ENCODE measurements at regions not wholly inside any gene's neighbourhood (a gene's known extent, or its start where the extent isn't known, plus 50 kb on each side); places are given as distances from the start of the nearest gene placed in this dataset.

GRCh38 chr4:114115526-114115925 lies 136.1 kb upstream of the ARSJ start:
- ChIA-PET CTCF (no interaction called here), POLR2A (no interaction called here)
- H3K27me3 Mint-ChIP-seq (ENCODE audit: low read depth): no peaks in the 10 kb centered on the region
- H3K27ac Mint-ChIP-seq: no peak overlapping the region
- H3K4me1 Mint-ChIP-seq: no peaks in the 10 kb centered on the region
- no peak overlapping the region for H3K4me3 Mint-ChIP-seq
- TF ChIP-seq CBFB (CRISPR knock-in tag; IDR thresholded peaks at IDR 0.05; ENCODE audit: low read depth) (no peak), ZNF396 (CRISPR knock-in tag; IDR thresholded peaks at IDR 0.05; ENCODE audit: borderline replicate concordance) (no peak), FOXJ3 (CRISPR knock-in tag; IDR thresholded peaks at IDR 0.05; ENCODE audit: borderline replicate concordance) (no peak)
- TF ChIP-seq, protein P1, sequence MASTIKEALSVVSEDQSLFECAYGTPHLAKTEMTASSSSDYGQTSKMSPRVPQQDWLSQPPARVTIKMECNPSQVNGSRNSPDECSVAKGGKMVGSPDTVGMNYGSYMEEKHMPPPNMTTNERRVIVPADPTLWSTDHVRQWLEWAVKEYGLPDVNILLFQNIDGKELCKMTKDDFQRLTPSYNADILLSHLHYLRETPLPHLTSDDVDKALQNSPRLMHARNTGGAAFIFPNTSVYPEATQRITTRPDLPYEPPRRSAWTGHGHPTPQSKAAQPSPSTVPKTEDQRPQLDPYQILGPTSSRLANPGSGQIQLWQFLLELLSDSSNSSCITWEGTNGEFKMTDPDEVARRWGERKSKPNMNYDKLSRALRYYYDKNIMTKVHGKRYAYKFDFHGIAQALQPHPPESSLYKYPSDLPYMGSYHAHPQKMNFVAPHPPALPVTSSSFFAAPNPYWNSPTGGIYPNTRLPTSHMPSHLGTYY (CRISPR knock-in tag; IDR thresholded peaks at IDR 0.05): no peak
- TF ChIP-seq, protein P2, sequence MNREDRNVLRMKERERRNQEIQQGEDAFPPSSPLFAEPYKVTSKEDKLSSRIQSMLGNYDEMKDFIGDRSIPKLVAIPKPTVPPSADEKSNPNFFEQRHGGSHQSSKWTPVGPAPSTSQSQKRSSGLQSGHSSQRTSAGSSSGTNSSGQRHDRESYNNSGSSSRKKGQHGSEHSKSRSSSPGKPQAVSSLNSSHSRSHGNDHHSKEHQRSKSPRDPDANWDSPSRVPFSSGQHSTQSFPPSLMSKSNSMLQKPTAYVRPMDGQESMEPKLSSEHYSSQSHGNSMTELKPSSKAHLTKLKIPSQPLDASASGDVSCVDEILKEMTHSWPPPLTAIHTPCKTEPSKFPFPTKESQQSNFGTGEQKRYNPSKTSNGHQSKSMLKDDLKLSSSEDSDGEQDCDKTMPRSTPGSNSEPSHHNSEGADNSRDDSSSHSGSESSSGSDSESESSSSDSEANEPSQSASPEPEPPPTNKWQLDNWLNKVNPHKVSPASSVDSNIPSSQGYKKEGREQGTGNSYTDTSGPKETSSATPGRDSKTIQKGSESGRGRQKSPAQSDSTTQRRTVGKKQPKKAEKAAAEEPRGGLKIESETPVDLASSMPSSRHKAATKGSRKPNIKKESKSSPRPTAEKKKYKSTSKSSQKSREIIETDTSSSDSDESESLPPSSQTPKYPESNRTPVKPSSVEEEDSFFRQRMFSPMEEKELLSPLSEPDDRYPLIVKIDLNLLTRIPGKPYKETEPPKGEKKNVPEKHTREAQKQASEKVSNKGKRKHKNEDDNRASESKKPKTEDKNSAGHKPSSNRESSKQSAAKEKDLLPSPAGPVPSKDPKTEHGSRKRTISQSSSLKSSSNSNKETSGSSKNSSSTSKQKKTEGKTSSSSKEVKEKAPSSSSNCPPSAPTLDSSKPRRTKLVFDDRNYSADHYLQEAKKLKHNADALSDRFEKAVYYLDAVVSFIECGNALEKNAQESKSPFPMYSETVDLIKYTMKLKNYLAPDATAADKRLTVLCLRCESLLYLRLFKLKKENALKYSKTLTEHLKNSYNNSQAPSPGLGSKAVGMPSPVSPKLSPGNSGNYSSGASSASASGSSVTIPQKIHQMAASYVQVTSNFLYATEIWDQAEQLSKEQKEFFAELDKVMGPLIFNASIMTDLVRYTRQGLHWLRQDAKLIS (CRISPR knock-in tag; IDR thresholded peaks at IDR 0.05; ENCODE audit: borderline replicate concordance): no peak
- H3K36me3 Mint-ChIP-seq: no peaks in the 10 kb centered on the region
- no peak for DNase-seq (ENCODE audit: low spot score)
- no peak for ATAC-seq
- H3K9me3 Mint-ChIP-seq: no peaks in the 10 kb centered on the region

DNA sequence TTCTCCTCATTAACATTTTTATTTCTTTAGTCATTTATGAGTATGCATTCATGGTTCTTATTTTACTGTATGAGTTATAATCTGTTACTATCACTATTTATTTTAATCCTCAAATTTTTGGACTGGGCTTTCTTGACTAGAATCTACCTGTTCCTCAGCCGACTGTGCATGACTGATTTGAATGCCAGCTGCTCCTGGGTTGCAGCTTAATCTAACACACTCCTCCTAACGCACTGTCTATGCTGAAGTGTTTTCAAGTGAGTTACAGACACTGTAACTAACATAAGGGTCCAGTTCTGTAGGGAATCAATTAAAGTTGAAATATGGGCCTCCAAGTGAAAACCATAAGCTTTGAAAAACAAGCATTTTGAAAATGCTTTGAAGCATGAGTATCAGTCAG lies 137.4 kb upstream of the ARSJ start:
- DNase-seq (ENCODE audit: low spot score) (no peak), ATAC-seq (no peak)
- TF ChIP-seq, protein P1 (CRISPR knock-in tag; IDR thresholded peaks at IDR 0.05): no peak
- TF ChIP-seq OVOL2 (CRISPR knock-in tag; IDR thresholded peaks at IDR 0.05; ENCODE audit: borderline replicate concordance) (no peak), HMGXB4 (CRISPR knock-in tag; IDR thresholded peaks at IDR 0.05) (no peak), ZNF121 (CRISPR knock-in tag; IDR thresholded peaks at IDR 0.05) (no peak), IRF1 (CRISPR knock-in tag; IDR thresholded peaks at IDR 0.05) (no peak), ZNF396 (CRISPR knock-in tag; IDR thresholded peaks at IDR 0.05; ENCODE audit: borderline replicate concordance) (no peak), CREB1 (CRISPR knock-in tag; IDR thresholded peaks at IDR 0.05) (no peak), TEAD1 (CRISPR knock-in tag; IDR thresholded peaks at IDR 0.05) (no peak)
- TF ChIP-seq, protein P3, sequence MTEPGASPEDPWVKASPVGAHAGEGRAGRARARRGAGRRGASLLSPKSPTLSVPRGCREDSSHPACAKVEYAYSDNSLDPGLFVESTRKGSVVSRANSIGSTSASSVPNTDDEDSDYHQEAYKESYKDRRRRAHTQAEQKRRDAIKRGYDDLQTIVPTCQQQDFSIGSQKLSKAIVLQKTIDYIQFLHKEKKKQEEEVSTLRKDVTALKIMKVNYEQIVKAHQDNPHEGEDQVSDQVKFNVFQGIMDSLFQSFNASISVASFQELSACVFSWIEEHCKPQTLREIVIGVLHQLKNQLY (CRISPR knock-in tag; IDR thresholded peaks at IDR 0.05): no peak
- TF ChIP-seq, protein P4, sequence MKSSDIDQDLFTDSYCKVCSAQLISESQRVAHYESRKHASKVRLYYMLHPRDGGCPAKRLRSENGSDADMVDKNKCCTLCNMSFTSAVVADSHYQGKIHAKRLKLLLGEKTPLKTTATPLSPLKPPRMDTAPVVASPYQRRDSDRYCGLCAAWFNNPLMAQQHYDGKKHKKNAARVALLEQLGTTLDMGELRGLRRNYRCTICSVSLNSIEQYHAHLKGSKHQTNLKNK (CRISPR knock-in tag; IDR thresholded peaks at IDR 0.05): no peak
- Mint-ChIP-seq H3K27ac (no peak overlapping the region), H3K4me1 (no peaks in the 10 kb centered on the region), H3K36me3 (no peaks in the 10 kb centered on the region), H3K9me3 (no peaks in the 10 kb centered on the region), H3K4me3 (no peak overlapping the region), H3K27me3 (ENCODE audit: low read depth) (no peaks in the 10 kb centered on the region)
- ChIA-PET POLR2A (no interaction called here), CTCF (no interaction called here)

All from WTC11 (cell line).